HFF-Myc (cell line): ENCODE measurements at regions not wholly inside any gene's neighbourhood (a gene's known extent, or its start where the extent isn't known, plus 50 kb on each side); places are given as distances from the start of the nearest gene placed in this dataset.

Experiments
- DNase-seq: peaks from one replicate; pipeline ENCODE4 v3.0.0-alpha.2; 2011; ENCODE audit warnings: low read depth; ENCODE audit errors: extremely low read depth
- H3K4me3 ChIP-seq: replicated peaks from 2 replicates; pipeline ENCODE4 v1.5.1; 2011; ENCODE audit warnings: low read depth, mild to moderate bottlenecking, control low read depth, low read length
- CTCF ChIP-seq: IDR thresholded peaks from 2 replicates; pipeline ENCODE4 v1.5.1; 2012; ENCODE audit warnings: mild to moderate bottlenecking, low read depth, low read length, control low read depth; ENCODE audit errors: missing control alignments

GRCh38 chr1:82052563-82052962, 251.8 kb downstream of the ADGRL2 start:
- DNase-seq: no peak
- TF ChIP-seq CTCF: no peak
- no peak overlapping the region for H3K4me3 ChIP-seq

DNA sequence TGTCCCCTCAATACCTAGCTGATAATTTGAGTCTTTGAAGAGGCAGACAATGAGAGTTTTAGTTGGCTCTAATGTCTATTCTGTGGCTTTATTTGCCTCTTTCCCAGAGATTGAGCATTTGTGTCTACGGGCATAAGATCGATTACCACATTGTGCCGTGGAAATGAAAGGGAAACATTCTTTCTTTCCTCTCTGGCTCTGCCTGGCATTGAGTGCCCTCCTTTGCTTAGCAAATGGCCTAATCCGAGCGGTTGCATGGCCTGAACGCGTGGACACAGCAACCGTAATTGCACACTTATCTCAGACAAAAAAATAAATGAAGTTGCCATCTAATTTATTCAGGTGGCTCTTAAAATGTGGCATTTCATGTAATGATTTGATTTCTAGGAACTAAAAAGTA, 247.9 kb downstream of the ADGRL2 start:
- no peak overlapping the region for H3K4me3 ChIP-seq
- no peak for TF ChIP-seq CTCF
- no peak for DNase-seq

DNA sequence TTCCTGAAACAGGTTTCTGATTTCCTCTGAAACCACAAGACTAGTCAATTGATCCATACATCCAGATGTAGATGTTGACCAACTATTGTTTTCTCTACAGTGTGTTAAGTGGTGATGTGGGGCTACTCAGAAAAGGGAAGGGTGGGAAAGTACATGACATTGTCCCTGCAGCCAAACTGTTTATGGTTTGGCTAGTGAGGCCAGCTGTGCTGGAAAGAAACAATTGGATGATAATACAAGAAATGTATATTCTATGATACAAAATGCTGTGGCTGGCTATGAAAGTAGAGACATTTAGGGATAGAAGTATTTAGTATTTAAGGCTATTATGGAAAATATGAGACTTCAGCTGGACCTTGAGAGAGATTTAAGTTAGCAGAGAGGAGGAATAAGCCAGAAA, 244.5 kb downstream of the ADGRL2 start:
- no peak overlapping the region for H3K4me3 ChIP-seq
- DNase-seq: no peak
- no peak for TF ChIP-seq CTCF

- DNase-seq: no peak
- TF ChIP-seq CTCF: no peak
- no peak overlapping the region for H3K4me3 ChIP-seq
Measured at GRCh38 chr1:82044536-82044935, 243.8 kb downstream of the ADGRL2 start.

GRCh38 chr1:82044111-82044510, 243.4 kb downstream of the ADGRL2 start:
- no peak for TF ChIP-seq CTCF
- no peak overlapping the region for H3K4me3 ChIP-seq
- DNase-seq: no peak

- H3K4me3 ChIP-seq: no peak overlapping the region
- TF ChIP-seq CTCF: no peak
- no peak for DNase-seq
Measured at GRCh38 chr1:82042306-82043060, 241.7 kb downstream of the ADGRL2 start.
